ENCODE measurements at regions not wholly inside any gene's neighbourhood (a gene's known extent, or its start where the extent isn't known, plus 50 kb on each side); places are given as distances from the start of the nearest gene placed in this dataset.
A peak's percentile ranks its signal among the peaks of the same experiment; 100 is the strongest.

DNA sequence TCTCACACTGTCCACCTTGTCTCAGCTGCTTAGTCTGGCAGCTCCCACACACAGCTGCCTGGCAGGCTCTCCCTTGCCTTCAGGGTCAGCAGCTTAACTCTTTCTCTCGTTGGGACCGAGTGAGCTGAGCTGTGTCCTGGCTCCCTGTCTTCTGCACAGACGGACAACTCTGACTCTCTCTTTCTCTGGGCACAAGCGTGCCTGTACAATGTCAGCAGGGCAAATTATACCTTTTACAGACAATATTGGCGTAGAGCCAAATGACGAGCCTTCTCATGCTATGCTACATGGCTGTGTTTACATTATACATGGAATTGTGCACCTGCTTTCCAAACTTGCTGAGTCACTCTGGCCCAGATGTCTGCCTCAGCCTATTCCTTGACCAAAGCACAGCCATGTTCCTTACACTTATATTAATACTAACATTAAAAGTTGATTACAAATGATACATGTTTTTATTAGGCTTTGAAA is 188.6 kb downstream of the CYLC2 start:
- TF ChIP-seq, protein P1, sequence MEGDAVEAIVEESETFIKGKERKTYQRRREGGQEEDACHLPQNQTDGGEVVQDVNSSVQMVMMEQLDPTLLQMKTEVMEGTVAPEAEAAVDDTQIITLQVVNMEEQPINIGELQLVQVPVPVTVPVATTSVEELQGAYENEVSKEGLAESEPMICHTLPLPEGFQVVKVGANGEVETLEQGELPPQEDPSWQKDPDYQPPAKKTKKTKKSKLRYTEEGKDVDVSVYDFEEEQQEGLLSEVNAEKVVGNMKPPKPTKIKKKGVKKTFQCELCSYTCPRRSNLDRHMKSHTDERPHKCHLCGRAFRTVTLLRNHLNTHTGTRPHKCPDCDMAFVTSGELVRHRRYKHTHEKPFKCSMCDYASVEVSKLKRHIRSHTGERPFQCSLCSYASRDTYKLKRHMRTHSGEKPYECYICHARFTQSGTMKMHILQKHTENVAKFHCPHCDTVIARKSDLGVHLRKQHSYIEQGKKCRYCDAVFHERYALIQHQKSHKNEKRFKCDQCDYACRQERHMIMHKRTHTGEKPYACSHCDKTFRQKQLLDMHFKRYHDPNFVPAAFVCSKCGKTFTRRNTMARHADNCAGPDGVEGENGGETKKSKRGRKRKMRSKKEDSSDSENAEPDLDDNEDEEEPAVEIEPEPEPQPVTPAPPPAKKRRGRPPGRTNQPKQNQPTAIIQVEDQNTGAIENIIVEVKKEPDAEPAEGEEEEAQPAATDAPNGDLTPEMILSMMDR (IDR thresholded peaks at IDR 0.05; ENCODE audit: borderline replicate concordance, extremely low read depth, insufficient read depth): no peak
- Histone ChIP-seq H3K4me1 (ENCODE audit: control insufficient read depth in 2 of 3, insufficient read depth in 2 of 3, low read depth in 1 of 3, low read length in 3 of 3) (no peaks in the 10 kb centered on the region), H3K36me3 (ENCODE audit: control insufficient read depth in 2 of 3, insufficient read depth in 3 of 3, low read length in 3 of 3) (no peaks in the 10 kb centered on the region), H3K9me3 (ENCODE audit: control insufficient read depth in 2 of 3, insufficient read depth in 1 of 3, low read length in 3 of 3) (no peaks in the 10 kb centered on the region), H3K27me3 (ENCODE audit: control insufficient read depth, insufficient read depth, low read length) (no peaks in the 10 kb centered on the region), H3K4me3 (ENCODE audit: low read length in 3 of 3) (no peak overlapping the region), H3K9ac (ENCODE audit: low read length in 3 of 3) (no peak overlapping the region), H3K27ac (ENCODE audit: low read depth in 2 of 2, low read length in 2 of 2) (no peak overlapping the region)
- intact Hi-C loops (cut with DNase I): no loop called here
- peak in 4 of 5 donors; percentile 23 to 52 (median 44) for DNase-seq
- no peak for FAIRE-seq

DNA sequence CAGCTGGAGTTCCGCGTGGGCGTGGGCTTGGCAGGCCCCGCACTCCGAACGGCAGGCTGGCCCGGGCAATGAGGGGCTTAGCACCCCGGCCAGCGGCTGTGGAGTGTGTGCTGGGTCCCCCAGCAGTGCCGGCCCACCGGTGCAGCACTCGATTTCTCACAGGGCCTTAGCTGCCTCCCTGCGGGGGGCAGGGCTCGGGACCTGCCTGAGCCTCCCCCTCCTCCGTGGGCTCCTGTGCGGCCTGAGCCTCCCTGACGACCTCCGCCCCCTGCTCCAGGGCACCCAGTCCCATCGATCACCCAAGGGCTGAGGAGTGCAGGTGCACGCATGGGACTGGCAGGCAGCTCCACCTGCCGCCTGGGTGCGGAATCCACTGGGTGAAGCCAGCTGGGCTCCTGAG is 191.8 kb downstream of the CYLC2 start:
- no peak for DNase-seq
- FAIRE-seq: no peak
- intact Hi-C loops (cut with DNase I): no loop called here

DNA sequence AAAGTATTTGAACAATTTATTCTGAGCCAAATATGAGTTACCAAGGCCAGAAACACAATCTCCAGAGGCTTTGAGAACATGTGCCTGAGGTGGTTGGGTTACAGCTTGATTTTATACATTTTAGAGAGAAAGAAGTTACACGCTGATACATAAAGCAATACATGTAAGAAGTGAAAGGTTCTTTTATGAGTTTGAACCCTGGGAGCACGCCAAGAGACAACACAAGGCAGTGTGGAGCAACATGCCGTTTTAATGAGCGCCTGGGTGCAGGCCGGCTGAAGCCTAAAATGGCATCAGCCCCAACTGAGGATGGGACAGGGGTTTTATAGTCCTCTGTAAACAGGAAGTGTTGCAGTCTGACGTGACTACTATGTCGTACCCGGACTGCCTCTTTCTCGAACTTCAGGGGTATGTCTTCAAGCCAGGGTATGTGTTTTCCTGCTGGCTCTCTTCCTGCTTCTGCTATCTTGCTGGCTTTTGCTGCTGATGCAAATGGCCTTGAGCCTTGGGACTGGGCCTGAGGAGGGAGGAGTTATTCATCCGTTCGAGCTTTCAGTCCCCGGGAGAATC is 193.7 kb downstream of the CYLC2 start:
- intact Hi-C loops (cut with DNase I): no loop called here
- Histone ChIP-seq H3K9ac (ENCODE audit: low read length in 3 of 3) (no peak overlapping the region), H3K9me3 (ENCODE audit: control insufficient read depth in 2 of 3, insufficient read depth in 1 of 3, low read length in 3 of 3) (no peaks in the 10 kb centered on the region), H3K27me3 (ENCODE audit: control insufficient read depth, insufficient read depth, low read length) (no peaks in the 10 kb centered on the region), H3K36me3 (ENCODE audit: control insufficient read depth in 2 of 3, insufficient read depth in 3 of 3, low read length in 3 of 3) (no peaks in the 10 kb centered on the region), H3K27ac (ENCODE audit: low read depth in 2 of 2, low read length in 2 of 2) (no peak overlapping the region), H3K4me1 (ENCODE audit: control insufficient read depth in 2 of 3, insufficient read depth in 2 of 3, low read depth in 1 of 3, low read length in 3 of 3) (no peaks in the 10 kb centered on the region), H3K4me3 (ENCODE audit: low read length in 3 of 3) (no peak overlapping the region)
- no peak for FAIRE-seq
- TF ChIP-seq, protein P1 (IDR thresholded peaks at IDR 0.05; ENCODE audit: borderline replicate concordance, extremely low read depth, insufficient read depth): no peak
- no peak for DNase-seq

More for the DNA sequence above, 191.8 kb downstream of the CYLC2 start:
- no peaks in the 10 kb centered on the region for H3K4me1 ChIP-seq (ENCODE audit: control insufficient read depth in 2 of 3, insufficient read depth in 2 of 3, low read depth in 1 of 3, low read length in 3 of 3)
- H3K9me3 ChIP-seq (ENCODE audit: control insufficient read depth in 2 of 3, insufficient read depth in 1 of 3, low read length in 3 of 3): no peaks in the 10 kb centered on the region
- no peak overlapping the region for H3K9ac ChIP-seq (ENCODE audit: low read length in 3 of 3)
- no peaks in the 10 kb centered on the region for H3K36me3 ChIP-seq (ENCODE audit: control insufficient read depth in 2 of 3, insufficient read depth in 3 of 3, low read length in 3 of 3)
- no peaks in the 10 kb centered on the region for H3K27me3 ChIP-seq (ENCODE audit: control insufficient read depth, insufficient read depth, low read length)
- no peak overlapping the region for H3K27ac ChIP-seq (ENCODE audit: low read depth in 2 of 2, low read length in 2 of 2)
- H3K4me3 ChIP-seq (ENCODE audit: low read length in 3 of 3): no peak overlapping the region
- TF ChIP-seq, protein P1 (IDR thresholded peaks at IDR 0.05; ENCODE audit: borderline replicate concordance, extremely low read depth, insufficient read depth): no peak

DNA sequence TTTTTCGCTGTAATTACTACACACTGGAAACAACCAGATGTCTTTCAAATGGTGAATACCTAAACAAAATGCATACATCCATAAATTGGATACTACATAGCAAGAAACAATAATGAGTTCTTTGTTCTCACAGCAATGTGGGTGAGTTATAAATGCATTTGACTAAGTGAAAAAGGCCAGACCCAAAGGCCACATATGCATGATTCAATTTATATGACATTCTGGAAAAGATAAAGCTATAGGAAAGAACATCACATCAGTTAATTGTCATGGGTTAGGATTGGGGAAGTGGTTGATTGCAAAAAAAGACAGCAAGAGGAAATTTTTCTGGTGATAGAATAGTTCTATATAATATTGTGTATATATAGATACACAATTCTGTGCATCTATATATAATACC is 198.9 kb downstream of the CYLC2 start:
- no peak for FAIRE-seq
- no peaks in the 10 kb centered on the region for H3K27me3 ChIP-seq (ENCODE audit: control insufficient read depth, insufficient read depth, low read length)
- intact Hi-C loops (cut with DNase I): no loop called here

More for the DNA sequence above, 198.9 kb downstream of the CYLC2 start:
- H3K9me3 ChIP-seq (ENCODE audit: control insufficient read depth in 2 of 3, insufficient read depth in 1 of 3, low read length in 3 of 3): no peaks in the 10 kb centered on the region
- DNase-seq: no peak
- H3K4me1 ChIP-seq (ENCODE audit: control insufficient read depth in 2 of 3, insufficient read depth in 2 of 3, low read depth in 1 of 3, low read length in 3 of 3): no peaks in the 10 kb centered on the region
- no peak overlapping the region for H3K27ac ChIP-seq (ENCODE audit: low read depth in 2 of 2, low read length in 2 of 2)
- H3K36me3 ChIP-seq (ENCODE audit: control insufficient read depth in 2 of 3, insufficient read depth in 3 of 3, low read length in 3 of 3): no peaks in the 10 kb centered on the region
- H3K9ac ChIP-seq (ENCODE audit: low read length in 3 of 3): no peak overlapping the region
- H3K4me3 ChIP-seq (ENCODE audit: low read length in 3 of 3): no peak overlapping the region
- TF ChIP-seq, protein P1 (IDR thresholded peaks at IDR 0.05; ENCODE audit: borderline replicate concordance, extremely low read depth, insufficient read depth): no peak

Data from kidney (tissue), 13 donors.